Limb (tissue), 2 donors: ENCODE measurements at regions not wholly inside any gene's neighbourhood (a gene's known extent, or its start where the extent isn't known, plus 50 kb on each side); places are given as distances from the start of the nearest gene placed in this dataset.
A peak's percentile ranks its signal among the peaks of the same experiment; 100 is the strongest.

Experiments
- DNase-seq, 2 donors: peaks; one replicate each; pipeline ENCODE4 v3.0.0-alpha.2; 2016; ENCODE audit errors: extremely low spot score in 2 of 2

GRCh38 chr15:39465843-39466749 is 114.8 kb upstream of the THBS1 start:
- DNase-seq, result no peak

- no peak for DNase-seq
Observed at GRCh38 chr15:39466750-39467105, 114.2 kb upstream of the THBS1 start.

- DNase-seq, result no peak
Observed at GRCh38 chr15:39468331-39468730, 112.5 kb upstream of the THBS1 start.

GRCh38 chr15:39468828-39469227 is 112.1 kb upstream of the THBS1 start:
- no peak for DNase-seq

- DNase-seq, result no peak
Observed at GRCh38 chr15:39471785-39472574, 108.9 kb upstream of the THBS1 start.

GRCh38 chr15:39472621-39473297 is 108.1 kb upstream of the THBS1 start:
- DNase-seq, result peak; percentile 76 to 84

GRCh38 chr15:39473298-39473947 is 107.5 kb upstream of the THBS1 start:
- peak in 1 of 2 donors; percentile 72 for DNase-seq

- no peak for DNase-seq
Observed at GRCh38 chr15:39474657-39475056, 106.2 kb upstream of the THBS1 start.

GRCh38 chr15:39478996-39479395 is 101.9 kb upstream of the THBS1 start:
- no peak for DNase-seq

- no peak for DNase-seq
Observed at GRCh38 chr15:39479911-39480310, 101.0 kb upstream of the THBS1 start.

- no peak for DNase-seq
Observed at GRCh38 chr15:39482459-39482858, 98.4 kb upstream of the THBS1 start.

- no peak for DNase-seq
Observed at GRCh38 chr15:39486621-39487457, 94.0 kb upstream of the THBS1 start.

- no peak for DNase-seq
Observed at GRCh38 chr15:39487458-39487735, 93.5 kb upstream of the THBS1 start.

- no peak for DNase-seq
Observed at GRCh38 chr15:39488516-39488915, 92.4 kb upstream of the THBS1 start.

GRCh38 chr15:39488961-39489360 is 91.9 kb upstream of the THBS1 start:
- DNase-seq, result no peak

GRCh38 chr15:39491115-39491885 is 89.6 kb upstream of the THBS1 start:
- no peak for DNase-seq

- no peak for DNase-seq
Observed at GRCh38 chr15:39491886-39492490, 88.9 kb upstream of the THBS1 start.

- no peak for DNase-seq
Observed at GRCh38 chr15:39493424-39494067, 87.3 kb upstream of the THBS1 start.

GRCh38 chr15:39494462-39494861 is 86.4 kb upstream of the THBS1 start:
- DNase-seq, result no peak
